ENCODE measurements at regions not wholly inside any gene's neighbourhood (a gene's known extent, or its start where the extent isn't known, plus 50 kb on each side); places are given as distances from the start of the nearest gene placed in this dataset.

DNA sequence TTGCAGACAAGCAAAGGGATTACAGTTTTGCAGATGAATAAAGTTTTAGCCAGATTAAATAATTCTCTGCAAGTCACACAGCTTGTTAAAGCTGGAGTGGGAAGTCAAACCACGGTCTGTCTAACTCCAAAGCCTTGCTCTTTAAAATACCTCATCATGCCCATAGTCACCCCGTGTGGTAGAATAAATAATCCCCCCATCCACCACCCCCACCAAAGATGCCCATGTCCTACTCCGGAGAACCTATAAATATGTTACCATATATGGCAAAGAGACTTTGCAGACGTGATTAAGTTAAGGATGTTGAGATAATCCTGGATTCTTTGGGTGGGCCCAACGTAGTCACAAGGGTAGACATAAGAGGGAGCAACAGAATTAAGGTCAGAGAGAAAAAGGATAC, 118.7 kb downstream of the BEND2 start:
- no TSS peak for BruUV-seq (replicated peaks)

DNA sequence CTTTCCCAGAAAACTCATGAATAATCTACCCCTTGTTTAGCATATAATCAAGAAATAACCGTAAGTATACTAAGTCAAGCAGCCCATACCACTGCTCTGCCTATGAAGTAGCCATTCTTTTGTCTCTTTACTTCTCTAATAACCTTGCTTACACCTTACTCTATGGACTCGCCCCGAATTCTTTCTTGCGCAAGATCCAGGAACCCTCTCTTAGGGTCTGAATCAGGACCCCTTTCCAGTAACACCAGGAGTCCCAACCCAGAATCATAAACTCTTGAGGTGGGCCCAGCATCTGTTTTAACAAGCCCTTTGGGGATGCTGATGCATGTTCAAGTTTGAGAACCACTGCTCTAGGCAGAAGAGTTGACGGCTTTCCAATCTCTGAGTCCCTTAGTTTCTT, 119.6 kb downstream of the BEND2 start:
- H3K4me2 ChIP-seq (ENCODE audit: low read length), result no peak overlapping the region
- no peak overlapping the region for H3K27ac ChIP-seq (ENCODE audit: low read length)
- H3K79me2 ChIP-seq (ENCODE audit: low read length), result no peaks in the 10 kb centered on the region
- H3K27me3 ChIP-seq (ENCODE audit: low read length), result no peaks in the 10 kb centered on the region
- H3K4me3 ChIP-seq (ENCODE audit: low read length), result no peak overlapping the region
- H3K9me2 ChIP-seq (replicated peaks; ENCODE audit: low read length), result no peaks in the 10 kb centered on the region
- DNase-seq, result no peak
- intact Hi-C loops (cut with micrococcal nuclease), result no loop called here
- H3K36me3 ChIP-seq (ENCODE audit: low read depth, low read length), result no peaks in the 10 kb centered on the region
- no peaks in the 10 kb centered on the region for H3F3A ChIP-seq (ENCODE audit: low read length, unreplicated experiment)
- H2AFZ ChIP-seq (ENCODE audit: low read length), result no peak overlapping the region
- TF ChIP-seq EZH2phosphoT487 (IDR thresholded peaks at IDR 0.05; ENCODE audit: borderline replicate concordance, low read length) (no peak), EZH2 (IDR thresholded peaks at IDR 0.05; ENCODE audit: low read length, unreplicated experiment) (no peak)
- TF ChIP-seq, protein P1, sequence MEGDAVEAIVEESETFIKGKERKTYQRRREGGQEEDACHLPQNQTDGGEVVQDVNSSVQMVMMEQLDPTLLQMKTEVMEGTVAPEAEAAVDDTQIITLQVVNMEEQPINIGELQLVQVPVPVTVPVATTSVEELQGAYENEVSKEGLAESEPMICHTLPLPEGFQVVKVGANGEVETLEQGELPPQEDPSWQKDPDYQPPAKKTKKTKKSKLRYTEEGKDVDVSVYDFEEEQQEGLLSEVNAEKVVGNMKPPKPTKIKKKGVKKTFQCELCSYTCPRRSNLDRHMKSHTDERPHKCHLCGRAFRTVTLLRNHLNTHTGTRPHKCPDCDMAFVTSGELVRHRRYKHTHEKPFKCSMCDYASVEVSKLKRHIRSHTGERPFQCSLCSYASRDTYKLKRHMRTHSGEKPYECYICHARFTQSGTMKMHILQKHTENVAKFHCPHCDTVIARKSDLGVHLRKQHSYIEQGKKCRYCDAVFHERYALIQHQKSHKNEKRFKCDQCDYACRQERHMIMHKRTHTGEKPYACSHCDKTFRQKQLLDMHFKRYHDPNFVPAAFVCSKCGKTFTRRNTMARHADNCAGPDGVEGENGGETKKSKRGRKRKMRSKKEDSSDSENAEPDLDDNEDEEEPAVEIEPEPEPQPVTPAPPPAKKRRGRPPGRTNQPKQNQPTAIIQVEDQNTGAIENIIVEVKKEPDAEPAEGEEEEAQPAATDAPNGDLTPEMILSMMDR (conservative IDR thresholded peaks at IDR 0.05; ENCODE audit: low read depth, low read length), result no peak
- CTCF ChIA-PET, result no interaction called here
- no peak for ATAC-seq
- POLR2A ChIA-PET (ENCODE audit: unreplicated experiment), result no interaction called here
- no peaks in the 10 kb centered on the region for H3K9me3 ChIP-seq (ENCODE audit: low read length)
- H3K9ac ChIP-seq (ENCODE audit: low read length), result no peak overlapping the region
- no TSS peak for BruUV-seq (replicated peaks)
- no peaks in the 10 kb centered on the region for H4K20me1 ChIP-seq (ENCODE audit: low read length)
- H3K4me1 ChIP-seq (ENCODE audit: insufficient read depth, low read length), result peaks cover 30% of the 10 kb centered on the region

More for the DNA sequence above, 118.7 kb downstream of the BEND2 start:
- Histone ChIP-seq H3K4me3 (ENCODE audit: low read length) (no peak overlapping the region), H2AFZ (ENCODE audit: low read length) (no peak overlapping the region), H3K36me3 (ENCODE audit: low read depth, low read length) (no peaks in the 10 kb centered on the region), H3K4me2 (ENCODE audit: low read length) (no peak overlapping the region), H3K27me3 (ENCODE audit: low read length) (no peaks in the 10 kb centered on the region), H3K79me2 (ENCODE audit: low read length) (no peaks in the 10 kb centered on the region), H3K9ac (ENCODE audit: low read length) (no peak overlapping the region), H3K9me3 (ENCODE audit: low read length) (no peaks in the 10 kb centered on the region), H3K9me2 (replicated peaks; ENCODE audit: low read length) (no peaks in the 10 kb centered on the region), H3K27ac (ENCODE audit: low read length) (no peak overlapping the region), H4K20me1 (ENCODE audit: low read length) (no peaks in the 10 kb centered on the region), H3F3A (ENCODE audit: low read length, unreplicated experiment) (no peaks in the 10 kb centered on the region), H3K4me1 (ENCODE audit: insufficient read depth, low read length) (peaks cover 27% of the 10 kb centered on the region)
- POLR2A ChIA-PET (ENCODE audit: unreplicated experiment), result no interaction called here
- intact Hi-C loops (cut with micrococcal nuclease), result no loop called here
- ATAC-seq, result no peak
- CTCF ChIA-PET, result no interaction called here
- DNase-seq, result no peak
- no peak for TF ChIP-seq EZH2phosphoT487 (IDR thresholded peaks at IDR 0.05; ENCODE audit: borderline replicate concordance, low read length)
- TF ChIP-seq EZH2 (IDR thresholded peaks at IDR 0.05; ENCODE audit: low read length, unreplicated experiment), result no peak
- TF ChIP-seq, protein P1 (conservative IDR thresholded peaks at IDR 0.05; ENCODE audit: low read depth, low read length), result no peak

DNA sequence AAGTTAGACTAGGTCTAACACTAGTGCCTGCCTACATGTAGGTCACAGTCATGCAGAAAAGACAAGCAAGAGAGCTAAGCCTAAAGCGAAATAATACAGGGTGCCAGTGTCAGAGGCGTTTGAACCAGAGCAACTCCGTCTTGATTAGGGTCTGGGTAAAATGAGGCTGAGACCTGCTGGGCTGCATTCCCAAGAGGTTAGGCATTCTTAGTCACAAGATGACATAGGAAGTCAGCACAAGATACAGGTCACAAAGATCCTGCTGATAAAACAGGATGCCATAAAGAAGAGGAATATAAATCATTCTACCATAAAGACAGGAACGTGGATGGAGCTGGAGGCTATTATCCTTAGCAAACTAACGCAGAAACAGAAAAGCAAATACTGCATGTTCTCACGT, 120.9 kb downstream of the BEND2 start:
- no peaks in the 10 kb centered on the region for H4K20me1 ChIP-seq (ENCODE audit: low read length)
- no TSS peak for BruUV-seq (replicated peaks)
- peak overlapping the region; percentile 59 for H3K9ac ChIP-seq (ENCODE audit: low read length)
- peak; percentile 63 for ATAC-seq
- peak overlapping the region; percentile 71 for H3K4me2 ChIP-seq (ENCODE audit: low read length)
- no peak overlapping the region for H2AFZ ChIP-seq (ENCODE audit: low read length)
- ChIA-PET POLR2A (ENCODE audit: unreplicated experiment) (no interaction called here), CTCF (no interaction called here)
- no peaks in the 10 kb centered on the region for H3F3A ChIP-seq (ENCODE audit: low read length, unreplicated experiment)
- no peaks in the 10 kb centered on the region for H3K79me2 ChIP-seq (ENCODE audit: low read length)
- peaks cover 30% of the 10 kb centered on the region for H3K4me1 ChIP-seq (ENCODE audit: insufficient read depth, low read length)
- peak; percentile 83 for DNase-seq
- TF ChIP-seq, protein P1 (conservative IDR thresholded peaks at IDR 0.05; ENCODE audit: low read depth, low read length), result no peak
- TF ChIP-seq EZH2 (IDR thresholded peaks at IDR 0.05; ENCODE audit: low read length, unreplicated experiment) (no peak), EZH2phosphoT487 (IDR thresholded peaks at IDR 0.05; ENCODE audit: borderline replicate concordance, low read length) (no peak)
- no peaks in the 10 kb centered on the region for H3K9me3 ChIP-seq (ENCODE audit: low read length)
- no peak overlapping the region for H3K4me3 ChIP-seq (ENCODE audit: low read length)
- no peaks in the 10 kb centered on the region for H3K9me2 ChIP-seq (replicated peaks; ENCODE audit: low read length)
- H3K27ac ChIP-seq (ENCODE audit: low read length), result peak overlapping the region; percentile 90
- H3K36me3 ChIP-seq (ENCODE audit: low read depth, low read length), result no peaks in the 10 kb centered on the region
- no peaks in the 10 kb centered on the region for H3K27me3 ChIP-seq (ENCODE audit: low read length)
- intact Hi-C loops (cut with micrococcal nuclease), result no loop called here

Data from PC-3 (cell line).